ENCODE measurements at regions not wholly inside any gene's neighbourhood (a gene's known extent, or its start where the extent isn't known, plus 50 kb on each side); places are given as distances from the start of the nearest gene placed in this dataset.

- Histone ChIP-seq H4K20me1 (ENCODE audit: insufficient read depth) (no peaks in the 10 kb centered on the region), H3K9me2 (no peaks in the 10 kb centered on the region), H3K9ac (no peak overlapping the region), H3K27me3 (ENCODE audit: insufficient read depth) (no peaks in the 10 kb centered on the region), H3K4me3 (ENCODE audit: low read depth in 2 of 2, low read length in 1 of 2) (no peak overlapping the region), H3K79me2 (ENCODE audit: insufficient read depth) (no peaks in the 10 kb centered on the region), H2AFZ (ENCODE audit: low read depth) (no peak overlapping the region), H3K4me2 (no peak overlapping the region), H3K4me1 (ENCODE audit: control insufficient read depth in 1 of 2, insufficient read depth in 2 of 2, low read depth in 1 of 2, low read length in 1 of 2) (no peaks in the 10 kb centered on the region), H3K27ac (ENCODE audit: low read depth in 2 of 2, low read length in 1 of 2) (no peak overlapping the region), H3K9me3 (no peaks in the 10 kb centered on the region), H3F3A (replicated peaks; ENCODE audit: insufficient read depth) (no peaks in the 10 kb centered on the region), H3K36me3 (replicated peaks in 1 of 2; ENCODE audit: control insufficient read depth in 1 of 2, insufficient read depth in 2 of 2, low read length in 1 of 2) (no peaks in the 10 kb centered on the region)
- TF ChIP-seq USF1 (IDR thresholded peaks at IDR 0.05; ENCODE audit: borderline replicate concordance, low read depth): no peak
- TF ChIP-seq CTCF (IDR thresholded peaks at IDR 0.05): peak; percentile 15
- 22% methylated on average over 5 of the region's 5 CpGs for WGBS (ENCODE audit: low lambda C conversion rate)
- CTCF ChIA-PET: no interaction called here
- POLR2A ChIA-PET: no interaction called here
- DNase-seq: no peak
These were observed 167.4 kb upstream of the OLIG3 start for GRCh38 chr6:137661601-137662000.

DNA sequence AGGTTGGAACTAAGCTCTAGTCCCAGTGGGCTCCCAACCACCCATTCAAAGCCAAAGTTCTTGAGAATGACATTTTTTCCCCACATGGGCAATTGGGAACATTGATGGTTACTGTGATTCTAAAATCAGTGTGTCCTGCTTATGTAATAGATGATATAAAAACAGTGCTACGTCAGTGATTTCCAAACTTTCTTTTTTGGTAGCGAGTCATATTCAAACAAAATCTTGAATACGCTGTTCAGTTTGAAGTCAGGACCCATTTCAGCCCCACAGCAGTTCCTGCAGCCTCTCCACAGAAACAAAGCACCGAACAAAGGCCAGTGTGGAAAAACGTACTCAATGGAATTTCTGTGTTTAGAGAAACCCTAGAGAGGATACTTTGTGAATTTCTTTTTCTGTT lies 170.0 kb upstream of the OLIG3 start:
- no peak overlapping the region for H3K4me3 ChIP-seq (ENCODE audit: low read depth in 2 of 2, low read length in 1 of 2)
- H3K4me1 ChIP-seq (ENCODE audit: control insufficient read depth in 1 of 2, insufficient read depth in 2 of 2, low read depth in 1 of 2, low read length in 1 of 2): no peaks in the 10 kb centered on the region
- no peaks in the 10 kb centered on the region for H3K79me2 ChIP-seq (ENCODE audit: insufficient read depth)
- H3K36me3 ChIP-seq (replicated peaks in 1 of 2; ENCODE audit: control insufficient read depth in 1 of 2, insufficient read depth in 2 of 2, low read length in 1 of 2): no peaks in the 10 kb centered on the region
- DNase-seq: no peak
- ChIA-PET CTCF (no interaction called here), POLR2A (interaction anchor here (0.6 kb wide), 1 partner anchor 178 kb away, joined by 3 read pairs; no protein-coding TSS in a partner anchor)
- no peak overlapping the region for H3K9ac ChIP-seq
- no peaks in the 10 kb centered on the region for H3F3A ChIP-seq (replicated peaks; ENCODE audit: insufficient read depth)
- no peaks in the 10 kb centered on the region for H3K9me2 ChIP-seq
- 15% methylated on average over 5 of the region's 5 CpGs for WGBS (ENCODE audit: low lambda C conversion rate)
- H3K27me3 ChIP-seq (ENCODE audit: insufficient read depth): no peaks in the 10 kb centered on the region
- no peak overlapping the region for H3K4me2 ChIP-seq
- no peak overlapping the region for H3K27ac ChIP-seq (ENCODE audit: low read depth in 2 of 2, low read length in 1 of 2)
- no peaks in the 10 kb centered on the region for H4K20me1 ChIP-seq (ENCODE audit: insufficient read depth)
- H2AFZ ChIP-seq (ENCODE audit: low read depth): no peak overlapping the region
- H3K9me3 ChIP-seq: no peaks in the 10 kb centered on the region
- no peak for TF ChIP-seq ELF1 (IDR thresholded peaks at IDR 0.05)
- no peak for TF ChIP-seq RXRA (IDR thresholded peaks at IDR 0.05; ENCODE audit: borderline replicate concordance, low read depth)
- no peak for TF ChIP-seq USF2 (IDR thresholded peaks at IDR 0.05; ENCODE audit: borderline replicate concordance, low read depth, low read length)
- no peak for TF ChIP-seq CHD2 (IDR thresholded peaks at IDR 0.05; ENCODE audit: low read length, partially characterized antibody)
- TF ChIP-seq RFX5 (IDR thresholded peaks at IDR 0.05; ENCODE audit: low read length): no peak
- TF ChIP-seq USF1 (IDR thresholded peaks at IDR 0.05; ENCODE audit: borderline replicate concordance, low read depth): no peak
- TF ChIP-seq, protein P1, sequence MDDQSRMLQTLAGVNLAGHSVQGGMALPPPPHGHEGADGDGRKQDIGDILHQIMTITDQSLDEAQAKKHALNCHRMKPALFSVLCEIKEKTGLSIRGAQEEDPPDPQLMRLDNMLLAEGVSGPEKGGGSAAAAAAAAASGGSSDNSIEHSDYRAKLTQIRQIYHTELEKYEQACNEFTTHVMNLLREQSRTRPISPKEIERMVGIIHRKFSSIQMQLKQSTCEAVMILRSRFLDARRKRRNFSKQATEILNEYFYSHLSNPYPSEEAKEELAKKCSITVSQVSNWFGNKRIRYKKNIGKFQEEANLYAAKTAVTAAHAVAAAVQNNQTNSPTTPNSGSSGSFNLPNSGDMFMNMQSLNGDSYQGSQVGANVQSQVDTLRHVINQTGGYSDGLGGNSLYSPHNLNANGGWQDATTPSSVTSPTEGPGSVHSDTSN (IDR thresholded peaks at IDR 0.05): no peak
- TF ChIP-seq TCF12 (IDR thresholded peaks at IDR 0.05): no peak
- TF ChIP-seq SIN3A (IDR thresholded peaks at IDR 0.05; ENCODE audit: borderline replicate concordance, low read depth, low read length): no peak
- no peak for TF ChIP-seq MEF2A (IDR thresholded peaks at IDR 0.05; ENCODE audit: borderline replicate concordance, low read depth)
- TF ChIP-seq RAD21 (IDR thresholded peaks at IDR 0.05; ENCODE audit: low read length): no peak
- TF ChIP-seq NFIC (IDR thresholded peaks at IDR 0.05; ENCODE audit: borderline replicate concordance): no peak
- TF ChIP-seq TEAD4 (IDR thresholded peaks at IDR 0.05; ENCODE audit: borderline replicate concordance, insufficient read depth): no peak
- TF ChIP-seq REST (IDR thresholded peaks at IDR 0.05; ENCODE audit: low read depth, low read length): no peak
- TF ChIP-seq FOSL2 (IDR thresholded peaks at IDR 0.05; ENCODE audit: borderline replicate concordance, low read depth): no peak
- no peak for TF ChIP-seq TAF1 (IDR thresholded peaks at IDR 0.05; ENCODE audit: borderline replicate concordance, low read depth, low read length)
- TF ChIP-seq GABPA (IDR thresholded peaks at IDR 0.05; ENCODE audit: low read depth): no peak
- TF ChIP-seq EP300 (IDR thresholded peaks at IDR 0.05; ENCODE audit: borderline replicate concordance in 1 of 2, low read depth in 1 of 2, low read length in 1 of 2): no peak
- TF ChIP-seq MAX (IDR thresholded peaks at IDR 0.05; ENCODE audit: low read depth): no peak

Data from SK-N-SH (cell line).